Upper lobe of left lung (tissue), 6 donors: ENCODE measurements at regions not wholly inside any gene's neighbourhood (a gene's known extent, or its start where the extent isn't known, plus 50 kb on each side); places are given as distances from the start of the nearest gene placed in this dataset.

Experiments used
- ATAC-seq, 2 donors: fragments of 200-7000 bp; cut with Tn5 transposase; one replicate each; pipeline ENCODE4 v1.9.1; 2022; ENCODE audit warnings: mild to moderate bottlenecking in 2 of 2, moderate library complexity in 2 of 2; ENCODE audit not compliant: low FRiP score in 2 of 2
- DNase-seq, 2 donors: peaks; one replicate each; pipeline ENCODE4 v3.0.0-alpha.2; 2019 to 2020
- H3K27ac ChIP-seq, 4 donors: fragments of 200-600 bp; sonication (generic); one replicate each; pipeline ENCODE4 v1.5.1; 2016 to 2019
- H3K27me3 ChIP-seq, 4 donors: fragments of 200-600 bp; sonication (generic); one replicate each; pipeline ENCODE4 v1.5.1; 2017 to 2019
- H3K36me3 ChIP-seq, 4 donors: fragments of 200-600 bp; sonication (generic); one replicate each; pipeline ENCODE4 v1.5.1; 2016 to 2019
- H3K4me1 ChIP-seq, 4 donors: fragments of 200-600 bp; sonication (generic); one replicate each; pipeline ENCODE4 v1.5.1; 2018 to 2019
- H3K4me3 ChIP-seq, 4 donors: fragments of 200-600 bp; sonication (generic); one replicate each; pipeline ENCODE4 v1.5.1; 2017 to 2019; ENCODE audit warnings: mild to moderate bottlenecking in 2 of 4, moderate library complexity in 1 of 4
- H3K9me3 ChIP-seq, 4 donors: fragments of 200-600 bp; sonication (generic); one replicate each; pipeline ENCODE4 v1.5.1; 2018 to 2019
- CTCF ChIP-seq, 6 experiments: fragments of 450-650 bp in 4 of 6; fragments of 200-600 bp in 2 of 6; sonication (generic) in 2 of 6; IDR thresholded peaks; one replicate each; pipeline ENCODE4 v1.5.1; 2016 to 2019; ENCODE audit warnings: antibody characterized with exemption in 6 of 6
- EP300 ChIP-seq, 4 donors: sonication (generic); formaldehyde crosslinking; IDR thresholded peaks; one replicate each; pipeline ENCODE4 v1.5.1; 2017; ENCODE audit warnings: antibody characterized with exemption in 4 of 4, control low read depth in 2 of 4
- POLR2A ChIP-seq, 4 donors: fragments of 450-650 bp; IDR thresholded peaks; one replicate each; pipeline ENCODE4 v1.5.1; 2016 to 2017; ENCODE audit warnings: antibody characterized with exemption in 4 of 4, mild to moderate bottlenecking in 2 of 4
- POLR2AphosphoS5 ChIP-seq, 2 donors: sonication (generic); formaldehyde crosslinking; IDR thresholded peaks; one replicate each; pipeline ENCODE4 v1.5.1; 2017; ENCODE audit warnings: antibody characterized with exemption in 2 of 2
- WGBS, 2 donors: methylation state at CpG; one replicate each; pipeline ENCODE4 v1.1.5; 2017 to 2018; 5-methylcytosine and 5-hydroxymethylcytosine counted together
- donor health status: DM: no; HTN: no; CAD: no; lungs with moderate emphysema.
- donor health status: DM: no; HTN: yes; CAD: no; lungs with severe emphysema.

GRCh38 chr14:39683691-39684260 is 251.5 kb upstream of the FBXO33 start:
- no peaks in the 10 kb centered on the region for H3K27me3 ChIP-seq
- DNase-seq (no peak), ATAC-seq (no peak)
- WGBS, 2 donors, result 68 to 76% methylated on average over 3 of the region's 3 CpGs
- H3K4me1 ChIP-seq, result no peaks in the 10 kb centered on the region
- TF ChIP-seq POLR2AphosphoS5 (IDR thresholded peaks at IDR 0.05) (no peak), CTCF (IDR thresholded peaks at IDR 0.05) (no peak), EP300 (IDR thresholded peaks at IDR 0.05) (no peak), POLR2A (IDR thresholded peaks at IDR 0.05) (no peak)
- no peak overlapping the region for H3K4me3 ChIP-seq
- H3K27ac ChIP-seq, result no peak overlapping the region
- H3K36me3 ChIP-seq, result no peaks in the 10 kb centered on the region
- H3K9me3 ChIP-seq, result no peaks in the 10 kb centered on the region

- Histone ChIP-seq H3K4me1 (no peaks in the 10 kb centered on the region), H3K4me3 (no peak overlapping the region), H3K27me3 (no peaks in the 10 kb centered on the region), H3K27ac (no peak overlapping the region), H3K36me3 (no peaks in the 10 kb centered on the region), H3K9me3 (no peaks in the 10 kb centered on the region)
- TF ChIP-seq POLR2AphosphoS5 (IDR thresholded peaks at IDR 0.05) (no peak), CTCF (IDR thresholded peaks at IDR 0.05) (no peak), POLR2A (IDR thresholded peaks at IDR 0.05) (no peak), EP300 (IDR thresholded peaks at IDR 0.05) (no peak)
- 70 to 85% methylated on average over 3 of the region's 3 CpGs for WGBS, 2 donors
- DNase-seq, result no peak
- ATAC-seq, result no peak
These were observed 250.3 kb upstream of the FBXO33 start for GRCh38 chr14:39682582-39682981.

- 62 to 70% methylated on average over 4 of the region's 4 CpGs for WGBS, 2 donors
- no peak overlapping the region for H3K4me3 ChIP-seq
- no peaks in the 10 kb centered on the region for H3K27me3 ChIP-seq
- no peaks in the 10 kb centered on the region for H3K9me3 ChIP-seq
- no peaks in the 10 kb centered on the region for H3K4me1 ChIP-seq
- no peak for DNase-seq
- no peak for ATAC-seq
- no peak overlapping the region for H3K27ac ChIP-seq
- no peaks in the 10 kb centered on the region for H3K36me3 ChIP-seq
- TF ChIP-seq POLR2A (IDR thresholded peaks at IDR 0.05), result no peak
- no peak for TF ChIP-seq EP300 (IDR thresholded peaks at IDR 0.05)
- TF ChIP-seq POLR2AphosphoS5 (IDR thresholded peaks at IDR 0.05), result no peak
- no peak for TF ChIP-seq CTCF (IDR thresholded peaks at IDR 0.05)
These were observed 249.7 kb upstream of the FBXO33 start for GRCh38 chr14:39681782-39682399.

GRCh38 chr14:39680777-39681176 is 248.5 kb upstream of the FBXO33 start:
- H3K4me3 ChIP-seq, result no peak overlapping the region
- H3K36me3 ChIP-seq, result no peaks in the 10 kb centered on the region
- DNase-seq (no peak), ATAC-seq (no peak)
- TF ChIP-seq POLR2A (IDR thresholded peaks at IDR 0.05) (no peak), EP300 (IDR thresholded peaks at IDR 0.05) (no peak), POLR2AphosphoS5 (IDR thresholded peaks at IDR 0.05) (no peak), CTCF (IDR thresholded peaks at IDR 0.05) (no peak)
- no peaks in the 10 kb centered on the region for H3K27me3 ChIP-seq
- H3K27ac ChIP-seq, result no peak overlapping the region
- no peaks in the 10 kb centered on the region for H3K4me1 ChIP-seq
- no peaks in the 10 kb centered on the region for H3K9me3 ChIP-seq

GRCh38 chr14:39673734-39674133 is 241.5 kb upstream of the FBXO33 start:
- Histone ChIP-seq H3K36me3 (no peaks in the 10 kb centered on the region), H3K4me1 (no peaks in the 10 kb centered on the region), H3K27ac (no peak overlapping the region), H3K9me3 (no peaks in the 10 kb centered on the region), H3K27me3 (no peaks in the 10 kb centered on the region), H3K4me3 (no peak overlapping the region)
- TF ChIP-seq EP300 (IDR thresholded peaks at IDR 0.05) (no peak), CTCF (IDR thresholded peaks at IDR 0.05) (no peak), POLR2AphosphoS5 (IDR thresholded peaks at IDR 0.05) (no peak), POLR2A (IDR thresholded peaks at IDR 0.05) (no peak)
- 47 to 48% methylated on average over 3 of the region's 3 CpGs for WGBS, 2 donors
- ATAC-seq, result no peak
- DNase-seq, result no peak
